ENCODE measurements at regions not wholly inside any gene's neighbourhood (a gene's known extent, or its start where the extent isn't known, plus 50 kb on each side); places are given as distances from the start of the nearest gene placed in this dataset.

DNA sequence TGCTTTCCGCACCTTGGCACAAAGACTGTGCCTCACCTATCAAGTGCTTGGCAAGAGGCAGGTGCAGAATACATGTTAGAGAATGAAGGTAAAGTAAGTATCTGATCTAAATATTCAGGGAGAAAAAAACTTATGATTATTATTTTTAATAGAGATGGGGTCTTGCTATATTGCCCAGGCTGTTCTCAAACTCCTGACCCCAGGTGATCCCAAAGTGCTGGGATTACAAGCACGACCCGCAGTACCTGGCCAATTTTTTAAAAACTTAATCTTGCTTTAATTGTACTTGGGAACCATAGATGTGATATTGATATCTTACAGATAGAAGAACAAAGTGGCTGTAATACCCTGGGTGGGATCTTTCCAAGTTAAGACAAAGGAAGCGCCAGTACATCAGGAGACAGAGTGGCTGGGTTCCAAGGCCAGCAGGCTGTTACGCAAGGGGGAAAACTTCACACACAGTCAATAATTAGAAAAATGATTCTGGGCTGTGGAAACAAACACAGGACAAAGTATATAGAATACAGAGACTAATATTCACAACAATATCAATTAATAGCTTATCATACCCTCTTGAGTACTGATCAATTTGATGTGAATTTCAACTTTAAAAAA lies 58.6 kb upstream of the ATP1A1 start:
- H3K4me3 ChIP-seq (ENCODE audit: control insufficient read depth, low read depth, low read length): no peak overlapping the region
- peak; percentile 18 for DNase-seq (ENCODE audit: low read depth)
- TF ChIP-seq, protein P1, sequence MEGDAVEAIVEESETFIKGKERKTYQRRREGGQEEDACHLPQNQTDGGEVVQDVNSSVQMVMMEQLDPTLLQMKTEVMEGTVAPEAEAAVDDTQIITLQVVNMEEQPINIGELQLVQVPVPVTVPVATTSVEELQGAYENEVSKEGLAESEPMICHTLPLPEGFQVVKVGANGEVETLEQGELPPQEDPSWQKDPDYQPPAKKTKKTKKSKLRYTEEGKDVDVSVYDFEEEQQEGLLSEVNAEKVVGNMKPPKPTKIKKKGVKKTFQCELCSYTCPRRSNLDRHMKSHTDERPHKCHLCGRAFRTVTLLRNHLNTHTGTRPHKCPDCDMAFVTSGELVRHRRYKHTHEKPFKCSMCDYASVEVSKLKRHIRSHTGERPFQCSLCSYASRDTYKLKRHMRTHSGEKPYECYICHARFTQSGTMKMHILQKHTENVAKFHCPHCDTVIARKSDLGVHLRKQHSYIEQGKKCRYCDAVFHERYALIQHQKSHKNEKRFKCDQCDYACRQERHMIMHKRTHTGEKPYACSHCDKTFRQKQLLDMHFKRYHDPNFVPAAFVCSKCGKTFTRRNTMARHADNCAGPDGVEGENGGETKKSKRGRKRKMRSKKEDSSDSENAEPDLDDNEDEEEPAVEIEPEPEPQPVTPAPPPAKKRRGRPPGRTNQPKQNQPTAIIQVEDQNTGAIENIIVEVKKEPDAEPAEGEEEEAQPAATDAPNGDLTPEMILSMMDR (conservative IDR thresholded peaks at IDR 0.05; ENCODE audit: control insufficient read depth, insufficient read depth, low read depth, low read length): no peak

DNA sequence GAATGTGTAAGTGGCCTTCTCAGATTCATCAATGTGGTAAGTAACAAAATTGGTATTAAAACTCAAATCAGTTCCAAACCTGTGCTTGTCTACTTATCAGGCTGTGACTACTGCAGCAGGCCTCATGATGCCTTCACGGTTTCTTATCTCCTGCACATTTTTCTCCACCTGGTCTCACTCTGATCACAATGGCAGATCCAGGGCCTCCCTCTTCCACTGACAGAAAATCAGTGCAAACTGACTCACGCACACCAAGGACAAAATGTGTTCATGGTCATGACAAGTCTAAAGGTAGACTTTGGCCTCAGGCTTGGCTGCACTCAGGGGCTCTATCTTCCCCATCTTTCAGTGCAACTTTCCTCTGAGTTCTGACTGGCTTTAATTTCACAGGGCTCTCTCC lies 56.7 kb upstream of the ATP1A1 start:
- H3K4me3 ChIP-seq (ENCODE audit: control insufficient read depth, low read depth, low read length): no peak overlapping the region
- no peak for DNase-seq (ENCODE audit: low read depth)
- TF ChIP-seq, protein P1 (conservative IDR thresholded peaks at IDR 0.05; ENCODE audit: control insufficient read depth, insufficient read depth, low read depth, low read length): no peak

DNA sequence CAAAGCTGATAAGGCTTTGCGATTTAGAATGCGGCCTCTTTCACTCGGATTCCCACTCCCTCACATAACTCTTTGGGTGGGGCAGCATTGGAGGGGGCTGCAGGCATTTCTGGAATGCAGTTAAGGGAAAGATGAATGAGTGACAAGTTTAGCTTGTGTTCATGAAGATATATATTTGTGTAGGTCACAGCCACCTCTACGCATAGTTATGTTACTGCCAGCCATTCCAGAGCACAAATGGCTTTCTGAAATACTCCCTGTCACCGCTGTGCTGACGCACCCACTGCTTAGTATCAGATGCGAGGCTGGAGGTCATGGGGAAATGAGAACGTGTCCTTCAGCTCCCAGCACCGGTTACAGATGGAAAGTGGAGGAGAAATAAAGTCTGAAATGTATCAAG lies 54.1 kb upstream of the ATP1A1 start:
- DNase-seq (ENCODE audit: low read depth): no peak
- no peak overlapping the region for H3K4me3 ChIP-seq (ENCODE audit: control insufficient read depth, low read depth, low read length)
- TF ChIP-seq, protein P1 (conservative IDR thresholded peaks at IDR 0.05; ENCODE audit: control insufficient read depth, insufficient read depth, low read depth, low read length): no peak

DNA sequence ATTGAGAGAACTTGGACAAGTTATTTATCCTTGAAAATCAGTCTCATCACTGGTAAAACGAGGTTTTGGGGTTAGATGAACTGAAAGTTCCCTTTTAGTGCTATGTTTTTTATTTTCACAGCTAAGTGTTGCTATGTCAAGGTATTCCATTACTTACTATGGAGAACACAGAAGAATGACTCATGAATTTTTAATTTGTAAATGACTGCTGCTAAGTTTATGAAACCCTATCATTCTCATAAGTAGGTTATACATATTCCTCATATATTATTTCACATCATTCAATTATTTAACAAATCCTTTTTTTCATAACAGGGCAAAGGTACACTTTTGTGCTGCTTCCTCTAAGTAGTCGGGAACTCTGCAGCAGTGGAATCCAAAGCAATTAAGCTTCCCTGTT lies 52.2 kb upstream of the ATP1A1 start:
- H3K4me3 ChIP-seq (ENCODE audit: control insufficient read depth, low read depth, low read length): no peak overlapping the region
- DNase-seq (ENCODE audit: low read depth): no peak
- TF ChIP-seq, protein P1 (conservative IDR thresholded peaks at IDR 0.05; ENCODE audit: control insufficient read depth, insufficient read depth, low read depth, low read length): no peak

DNA sequence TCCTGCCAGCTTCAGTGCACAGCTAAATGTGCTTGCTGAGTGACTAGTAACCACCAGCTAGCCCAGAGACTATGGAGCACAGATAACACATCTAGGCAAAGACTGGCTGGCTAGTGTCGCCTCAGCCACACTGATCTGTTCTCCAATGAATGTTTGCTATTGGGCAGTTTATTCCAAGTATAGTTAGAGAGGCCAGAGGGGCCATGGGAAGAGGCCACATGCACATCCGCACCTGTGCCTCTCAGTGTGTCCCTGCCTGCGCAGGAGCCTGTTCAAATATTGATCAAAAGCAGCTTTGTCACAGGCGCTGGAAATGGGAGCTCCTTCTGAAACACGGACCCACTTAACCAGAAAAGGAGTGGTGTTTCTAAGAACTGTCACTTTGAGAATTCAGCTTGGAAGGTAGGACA lies 51.3 kb upstream of the ATP1A1 start:
- no peak for DNase-seq (ENCODE audit: low read depth)

DNA sequence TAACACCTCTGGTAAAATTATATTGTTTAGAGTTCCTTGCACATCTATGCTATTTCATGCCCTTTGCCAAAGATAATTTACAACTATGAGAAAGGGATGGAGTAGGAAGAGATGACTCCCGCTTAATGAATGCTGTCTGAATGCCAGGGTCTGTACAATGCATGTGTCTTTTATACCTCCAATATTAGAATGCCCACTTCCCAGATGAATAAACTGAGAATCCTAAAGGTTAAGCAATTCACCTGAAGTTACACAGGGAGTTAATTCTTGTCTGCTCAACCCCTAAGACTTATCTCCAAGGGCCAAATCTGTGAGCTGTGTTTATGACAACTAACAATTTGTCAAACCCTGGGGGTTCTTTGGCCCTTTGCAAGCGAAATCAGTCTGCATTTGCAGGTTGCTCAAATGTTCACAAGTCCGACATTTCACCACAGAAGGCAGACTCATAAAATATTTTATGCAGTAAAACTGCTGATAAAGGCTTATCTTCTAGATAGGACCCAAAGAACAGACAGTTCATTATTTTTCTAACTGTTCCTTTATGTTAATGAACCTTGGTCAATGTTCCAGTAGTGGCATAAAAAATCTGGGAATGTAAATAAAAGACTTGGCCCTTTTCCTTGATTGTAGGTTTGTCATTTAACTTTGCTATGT lies 50.2 kb upstream of the ATP1A1 start:
- DNase-seq (ENCODE audit: low read depth): no peak
- TF ChIP-seq, protein P1 (conservative IDR thresholded peaks at IDR 0.05; ENCODE audit: control insufficient read depth, insufficient read depth, low read depth, low read length): no peak
- no peak overlapping the region for H3K4me3 ChIP-seq (ENCODE audit: control insufficient read depth, low read depth, low read length)

More for the DNA sequence above, 51.3 kb upstream of the ATP1A1 start:
- TF ChIP-seq, protein P1 (conservative IDR thresholded peaks at IDR 0.05; ENCODE audit: control insufficient read depth, insufficient read depth, low read depth, low read length): no peak
- no peak overlapping the region for H3K4me3 ChIP-seq (ENCODE audit: control insufficient read depth, low read depth, low read length)

All from fibroblast of mammary gland (primary cell).